Activated gamma-delta T cell (primary cell): ENCODE measurements at regions not wholly inside any gene's neighbourhood (a gene's known extent, or its start where the extent isn't known, plus 50 kb on each side); places are given as distances from the start of the nearest gene placed in this dataset.
"Not testable (repeated sequence)": the region's sequence is repeated elsewhere in the genome, so short reads cannot be mapped to it uniquely, and the experiment has no call there.

ENCODE experiments used
- DNase-seq: peaks from one replicate; lab custom pipeline; 2025; lab: John Stamatoyannopoulos, UW

- DNase-seq, result no peak
These were observed 485.7 kb upstream of the TUSC1 start for GRCh38 chr9:26163931-26164330.

DNA sequence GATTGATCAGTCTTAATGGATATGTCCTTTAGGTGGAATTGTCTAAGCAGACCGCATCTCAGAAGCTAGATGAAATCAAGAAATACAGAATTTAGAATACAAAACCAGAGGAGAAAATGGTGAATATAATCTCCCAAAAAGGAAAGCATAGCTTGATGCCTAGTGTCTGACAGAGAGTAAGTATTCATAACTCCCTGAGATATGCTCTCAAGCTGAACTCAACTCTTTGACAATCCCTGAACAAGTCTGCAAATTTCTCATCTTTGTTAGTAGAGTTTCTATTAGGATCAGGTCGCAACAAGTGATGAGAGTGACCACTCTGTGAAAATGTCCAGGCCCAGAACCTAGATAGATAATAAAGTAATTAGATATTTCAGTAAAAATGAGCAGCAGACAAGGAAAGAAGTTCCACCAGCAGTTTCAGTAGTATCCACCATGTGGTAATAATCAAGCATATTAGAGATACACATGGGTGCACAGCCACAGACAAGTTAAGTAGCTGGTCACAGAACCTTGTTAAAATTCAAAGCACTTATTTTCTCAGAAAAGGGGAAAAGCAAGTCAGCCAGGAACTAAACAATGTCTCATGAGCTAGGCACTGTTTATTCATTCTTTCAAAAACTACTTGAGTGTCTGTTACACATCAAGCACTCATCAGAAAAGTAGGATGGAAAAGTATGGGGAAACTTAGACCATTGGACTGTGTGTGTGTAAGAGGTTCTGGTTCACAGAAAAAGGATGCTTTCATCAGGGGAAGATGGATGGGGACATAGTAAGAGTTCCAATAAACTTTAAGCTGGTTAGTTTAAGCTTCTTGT lies 481.5 kb upstream of the TUSC1 start:
- no peak for DNase-seq

- DNase-seq, result no peak
These were observed 480.4 kb upstream of the TUSC1 start for GRCh38 chr9:26158631-26159150.

DNA sequence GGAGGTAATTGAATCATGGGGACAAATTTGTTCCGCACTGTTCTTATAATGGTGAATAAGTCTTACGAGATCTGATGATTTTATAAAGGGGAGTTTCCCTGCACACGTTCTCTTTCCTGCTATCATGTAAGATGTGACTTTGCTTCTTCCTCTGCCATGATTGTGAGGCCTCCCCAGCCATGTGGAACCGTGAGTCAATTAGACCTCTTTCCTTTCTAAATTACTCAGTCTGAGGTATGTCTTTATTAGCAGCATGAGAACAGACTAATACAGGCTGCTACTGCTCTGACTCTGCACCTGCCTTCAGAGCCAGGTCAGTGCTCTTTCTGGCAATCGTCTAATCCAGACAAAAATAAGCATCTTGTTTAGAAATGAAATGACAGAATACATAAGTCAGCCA lies 479.2 kb upstream of the TUSC1 start:
- DNase-seq, result no peak

DNA sequence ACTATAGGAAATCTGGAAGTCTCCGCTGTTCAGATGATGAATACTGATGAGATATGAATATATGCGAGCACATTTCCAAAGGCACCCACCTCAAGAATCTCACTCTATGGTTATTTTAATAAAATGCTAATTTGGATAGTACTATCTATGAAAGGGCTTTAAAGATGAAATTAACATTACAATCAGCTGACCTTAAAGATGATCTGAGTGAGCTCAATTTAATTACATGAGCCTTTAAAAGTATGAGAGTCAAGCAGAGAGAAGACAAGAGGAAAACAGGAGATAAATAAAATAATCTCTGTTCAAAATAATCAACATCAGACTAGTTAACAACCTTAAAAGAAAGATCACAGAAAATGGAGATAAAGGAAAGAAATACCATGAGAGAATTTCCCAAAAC lies 474.1 kb upstream of the TUSC1 start:
- no peak for DNase-seq

- DNase-seq, result no peak
These were observed 469.9 kb upstream of the TUSC1 start for GRCh38 chr9:26148128-26148527.

DNA sequence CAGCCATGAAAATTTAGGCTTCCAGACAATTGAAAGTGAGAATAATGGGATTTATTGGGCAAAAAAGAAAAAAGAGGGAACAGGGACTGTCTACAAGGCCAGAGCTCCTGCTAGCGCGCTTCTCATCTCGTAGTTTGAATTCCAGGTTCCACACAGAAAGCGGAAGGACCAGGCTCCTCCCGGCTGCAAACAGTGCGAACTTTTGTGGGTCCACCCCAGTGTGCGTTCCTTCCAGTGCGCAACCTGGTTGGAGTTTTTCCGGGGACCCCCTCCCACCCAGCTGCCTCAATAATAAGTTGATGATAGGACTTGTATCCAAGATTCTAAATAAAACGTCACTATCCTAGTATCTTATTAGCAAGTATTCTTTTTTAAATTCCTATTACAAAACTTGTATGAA lies 467.7 kb upstream of the TUSC1 start:
- no peak for DNase-seq

DNA sequence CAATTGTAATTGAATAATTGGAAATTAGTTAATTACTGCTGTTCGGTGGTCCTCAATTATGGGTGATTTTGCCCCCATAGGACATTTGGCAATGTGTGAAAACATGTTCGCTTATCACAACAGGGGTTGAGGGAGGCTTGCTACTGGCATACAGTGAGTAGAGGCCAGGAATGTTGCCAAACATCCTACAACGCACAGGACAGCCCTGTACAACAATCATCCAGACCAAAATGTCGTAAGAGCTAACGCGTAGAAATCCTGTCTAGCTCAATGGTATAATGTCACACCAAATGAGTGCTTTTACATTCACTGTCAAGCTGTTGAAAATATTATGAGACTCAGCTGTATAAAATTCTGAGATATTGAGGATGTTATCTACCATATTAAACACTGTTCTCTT lies 464.4 kb upstream of the TUSC1 start:
- no peak for DNase-seq

- no peak for DNase-seq
These were observed 464.0 kb upstream of the TUSC1 start for GRCh38 chr9:26142201-26142600.

GRCh38 chr9:26133537-26133936 lies 455.3 kb upstream of the TUSC1 start:
- DNase-seq, result no peak

DNA sequence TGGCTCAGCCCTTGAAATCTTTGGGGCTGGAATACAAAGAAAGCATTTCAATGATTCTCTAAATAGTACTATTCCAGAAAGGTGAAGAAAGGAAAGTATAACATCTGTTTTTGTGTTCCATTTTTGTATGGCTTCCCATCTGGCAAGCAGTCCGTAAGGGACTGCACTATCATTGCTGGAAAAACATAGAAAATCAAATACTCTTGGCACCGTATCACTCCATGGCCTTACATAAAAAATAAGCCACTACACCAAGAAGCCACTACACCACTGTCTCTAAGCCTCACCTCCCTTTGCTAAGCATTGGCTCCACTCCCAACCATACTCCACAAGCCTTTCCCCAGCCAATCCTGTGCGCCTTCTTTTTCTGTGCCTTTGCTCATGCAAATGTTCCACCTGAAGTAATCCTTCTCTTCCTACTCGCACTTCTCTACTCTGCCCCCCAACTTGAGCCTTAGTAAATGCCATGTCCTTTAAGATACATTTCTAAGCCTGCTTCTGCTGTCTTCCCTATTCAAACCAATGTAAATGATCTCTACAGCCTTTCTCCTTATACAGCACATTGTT lies 454.6 kb upstream of the TUSC1 start:
- DNase-seq, result no peak

DNA sequence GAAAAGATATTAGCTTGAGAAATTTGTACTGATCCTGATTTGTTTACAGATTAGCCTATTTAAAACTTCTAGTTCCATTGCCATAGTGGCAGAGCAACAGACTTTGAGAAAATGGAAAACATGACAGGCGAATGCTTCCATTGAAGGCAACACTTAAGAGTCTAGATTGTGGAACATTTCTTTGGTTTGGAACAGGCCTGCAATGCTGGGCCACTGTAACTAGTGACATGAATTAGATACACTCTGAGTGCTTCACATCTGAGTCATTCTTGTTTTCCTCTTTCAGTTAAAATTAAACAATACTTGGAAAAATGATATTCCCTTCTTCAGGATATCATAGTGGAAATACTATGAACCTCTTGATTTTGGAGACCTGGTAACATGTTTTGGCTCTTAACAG lies 453.6 kb upstream of the TUSC1 start:
- DNase-seq, result no peak

DNA sequence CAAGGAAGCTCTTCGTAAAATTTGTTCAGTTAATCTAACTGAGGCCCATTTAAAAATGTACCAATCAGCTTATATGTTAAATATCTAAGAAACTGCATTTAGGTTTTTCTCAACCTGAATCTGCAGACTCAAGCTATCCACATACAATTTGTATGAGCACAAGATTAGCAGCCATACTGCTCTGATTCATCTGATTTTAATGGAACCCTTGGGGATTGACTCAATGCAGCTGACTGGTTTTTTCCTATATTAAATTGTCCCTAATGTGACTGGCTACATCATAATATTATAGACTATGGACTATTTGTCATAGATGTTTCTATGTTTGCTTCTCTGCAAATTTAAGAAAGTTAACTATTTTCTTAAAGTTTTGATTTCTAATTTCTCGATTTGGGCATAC lies 451.0 kb upstream of the TUSC1 start:
- no peak for DNase-seq

DNA sequence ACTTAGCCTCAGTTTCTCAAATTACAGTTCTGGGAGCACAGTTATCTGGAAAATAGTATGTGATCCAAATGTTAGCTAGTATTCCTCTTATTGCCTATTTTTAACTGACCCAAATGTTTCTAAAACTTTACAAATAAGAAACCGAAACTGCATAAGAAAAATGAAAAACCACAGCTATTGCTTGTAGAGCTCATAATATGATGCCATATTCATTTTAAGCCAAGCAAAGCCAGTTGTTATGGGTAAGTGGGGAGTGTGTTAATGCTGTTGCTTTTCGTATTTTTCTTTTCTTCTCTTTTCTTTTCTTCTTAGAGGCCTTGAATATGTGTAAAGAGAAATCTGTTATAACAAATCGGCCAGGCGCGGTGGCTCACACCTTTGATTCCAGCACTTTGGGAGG lies 447.4 kb upstream of the TUSC1 start:
- DNase-seq, result no peak

- DNase-seq, result not testable (repeated sequence)
These were observed 437.8 kb upstream of the TUSC1 start for GRCh38 chr9:26116085-26116484.

DNA sequence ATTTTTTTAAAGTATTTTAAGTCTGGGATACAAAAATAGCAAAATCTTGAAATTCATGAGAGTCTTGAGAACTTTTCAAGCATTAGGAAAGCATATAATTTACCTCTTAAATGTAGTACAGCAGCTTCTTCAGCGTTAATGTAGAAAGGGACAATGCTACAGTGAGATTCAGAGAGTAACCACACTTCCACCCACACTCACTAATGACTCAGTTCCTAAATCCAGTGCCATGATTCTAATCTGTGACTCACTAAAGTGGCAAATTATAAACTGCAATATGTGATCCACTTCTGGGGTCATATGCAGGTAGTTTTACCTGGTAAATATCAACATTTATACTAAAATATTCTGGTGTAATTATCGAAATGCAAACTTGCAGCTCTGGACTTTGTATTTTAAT lies 434.5 kb upstream of the TUSC1 start:
- DNase-seq, result no peak

DNA sequence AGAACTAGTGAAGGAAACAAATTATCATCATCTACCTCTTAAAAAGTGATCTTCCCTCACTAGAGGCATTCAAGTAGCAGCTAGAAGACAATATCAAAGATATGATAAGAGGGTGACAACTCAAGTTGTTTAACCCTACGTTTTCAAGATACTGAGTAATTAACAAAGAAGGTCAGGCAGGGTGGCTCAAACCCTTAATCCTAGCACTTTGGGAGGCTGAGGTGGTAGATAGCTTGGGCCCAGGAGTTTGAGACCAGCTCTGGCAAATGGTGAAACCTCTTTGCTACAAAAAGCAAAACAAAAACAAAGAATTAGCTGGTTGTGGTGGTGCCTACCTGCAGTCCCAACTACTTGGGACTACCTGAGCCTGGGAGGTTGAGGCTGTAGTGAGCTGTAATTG lies 408.2 kb upstream of the TUSC1 start:
- no peak for DNase-seq

DNA sequence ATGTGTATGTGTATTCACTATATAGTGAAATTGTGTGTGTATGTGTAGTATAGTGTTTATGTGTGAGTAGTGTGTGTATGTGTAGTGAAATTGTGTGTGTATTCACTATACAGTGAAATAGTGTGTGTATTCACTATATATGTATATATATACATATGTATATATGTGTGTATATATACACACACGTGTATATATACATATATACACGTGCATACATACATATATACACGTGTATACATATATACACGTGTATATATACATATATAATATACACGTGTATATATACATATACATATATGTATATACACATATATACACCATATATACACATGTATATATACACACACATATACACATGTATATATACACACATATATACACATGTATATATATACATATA lies 403.6 kb upstream of the TUSC1 start:
- DNase-seq, result no peak

GRCh38 chr9:26078706-26079105 lies 400.5 kb upstream of the TUSC1 start:
- DNase-seq, result no peak

- no peak for DNase-seq
These were observed 399.6 kb upstream of the TUSC1 start for GRCh38 chr9:26077860-26078259.

- DNase-seq, result no peak
These were observed 389.4 kb upstream of the TUSC1 start for GRCh38 chr9:26067608-26068007.

DNA sequence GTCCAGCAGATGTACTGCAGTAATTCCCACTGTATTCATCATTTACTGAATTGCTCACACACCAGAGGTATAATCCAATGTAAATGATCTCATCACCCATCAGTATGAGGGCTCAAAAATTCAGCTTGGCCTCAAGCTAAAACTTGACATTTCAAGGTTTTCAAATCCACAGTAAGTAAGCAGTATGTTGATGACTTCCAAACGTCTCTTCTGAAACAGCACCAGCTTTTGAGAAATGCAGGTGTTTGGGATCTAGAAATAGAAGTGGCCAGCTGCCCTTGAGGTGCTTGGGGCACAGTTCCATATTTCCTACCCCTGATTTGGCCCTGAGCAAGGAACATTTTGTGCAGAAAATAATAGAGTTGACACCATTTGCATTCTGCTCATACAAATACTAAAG lies 388.0 kb upstream of the TUSC1 start:
- no peak for DNase-seq

- no peak for DNase-seq
These were observed 383.8 kb upstream of the TUSC1 start for GRCh38 chr9:26061948-26062575.
